Neuron (in vitro differentiated cells): ENCODE measurements at regions not wholly inside any gene's neighbourhood (a gene's known extent, or its start where the extent isn't known, plus 50 kb on each side); places are given as distances from the start of the nearest gene placed in this dataset.

Source experiments
- H2AFZ ChIP-seq: one replicate; pipeline ENCODE4 v1.6.1; 2013; ENCODE audit warnings: low read depth, mild to moderate bottlenecking, inconsistent platforms, low read length, moderate library complexity
- H3K27me3 ChIP-seq: one replicate; pipeline ENCODE4 v1.6.1; 2013; ENCODE audit warnings: low read length; ENCODE audit not compliant: insufficient read depth
- H3K36me3 ChIP-seq: one replicate; pipeline ENCODE4 v1.6.1; 2013; ENCODE audit warnings: low read length; ENCODE audit not compliant: insufficient read depth
- H3K4me1 ChIP-seq: one replicate; pipeline ENCODE4 v1.6.1; 2013; ENCODE audit warnings: low read length; ENCODE audit not compliant: insufficient read depth
- H3K4me3 ChIP-seq: 2 replicates; pipeline ENCODE4 v1.5.1; 2013; ENCODE audit warnings: mild to moderate bottlenecking, low read length, moderate library complexity
- H3K9me3 ChIP-seq: one replicate; pipeline ENCODE4 v1.6.1; 2013; ENCODE audit warnings: low read length

DNA sequence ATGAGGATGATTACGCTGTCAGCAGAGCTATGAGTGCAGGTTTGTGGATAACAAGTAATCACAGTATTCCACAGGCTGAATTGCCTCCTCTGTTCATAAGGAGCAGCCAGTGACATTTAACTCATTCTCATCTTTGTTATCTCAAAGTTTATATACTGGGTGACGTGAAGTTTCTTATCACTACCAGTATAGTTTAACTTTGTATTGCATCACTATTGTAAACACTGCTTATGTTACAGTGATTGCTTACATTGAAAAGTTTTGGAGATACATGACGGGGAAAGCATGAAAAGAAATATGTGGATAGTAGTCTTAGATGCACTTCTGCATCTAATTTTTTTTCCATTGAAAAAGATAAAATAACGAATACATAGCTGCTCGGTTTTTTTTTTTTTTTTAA lies 429.7 kb downstream of the VGLL3 start:
- no peaks in the 10 kb centered on the region for H3K4me1 ChIP-seq
- H2AFZ ChIP-seq = no peak overlapping the region
- H3K9me3 ChIP-seq = no peaks in the 10 kb centered on the region
- H3K27me3 ChIP-seq = no peaks in the 10 kb centered on the region
- no peak overlapping the region for H3K4me3 ChIP-seq
- H3K36me3 ChIP-seq = no peaks in the 10 kb centered on the region

DNA sequence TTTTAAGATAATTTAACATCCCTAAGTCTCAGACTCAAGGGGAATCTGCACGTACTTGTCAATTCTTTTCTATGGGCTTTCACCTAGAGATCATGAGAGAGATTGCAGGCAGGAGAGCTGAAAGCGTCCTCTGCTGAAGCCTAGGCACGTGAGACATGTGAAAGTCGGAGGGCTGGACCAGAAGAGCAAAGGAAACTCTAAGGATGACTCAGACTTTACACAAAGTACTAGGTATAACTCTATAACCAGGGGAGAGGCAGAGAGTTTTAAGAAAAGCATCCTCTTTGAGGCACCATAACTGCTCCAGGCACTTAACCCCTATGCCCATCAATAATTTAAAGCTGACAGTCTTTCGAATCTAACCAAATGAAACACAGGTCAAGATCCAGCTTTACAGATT lies 436.6 kb downstream of the VGLL3 start:
- H3K4me1 ChIP-seq = no peaks in the 10 kb centered on the region
- no peaks in the 10 kb centered on the region for H3K9me3 ChIP-seq
- no peak overlapping the region for H2AFZ ChIP-seq
- no peaks in the 10 kb centered on the region for H3K36me3 ChIP-seq
- no peaks in the 10 kb centered on the region for H3K27me3 ChIP-seq
- no peak overlapping the region for H3K4me3 ChIP-seq

DNA sequence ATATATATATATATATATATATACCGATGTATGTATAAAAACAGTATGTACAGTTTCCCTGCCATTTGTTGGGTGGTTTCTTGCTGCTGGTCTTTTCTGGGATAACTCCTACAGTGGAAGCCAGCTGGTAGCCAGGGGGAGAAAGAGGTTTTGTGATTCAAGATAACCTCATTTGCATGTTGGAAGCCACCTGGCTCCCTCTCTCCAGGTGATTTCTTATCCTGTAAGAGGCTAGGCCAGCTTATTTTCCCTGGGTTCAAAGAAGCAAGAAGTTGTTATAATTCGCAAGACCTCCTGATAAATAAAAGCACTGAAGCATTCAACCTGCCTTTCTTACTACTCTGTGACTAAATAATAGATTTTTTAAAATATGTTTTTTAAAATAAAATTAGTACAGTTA lies 443.3 kb downstream of the VGLL3 start:
- H3K27me3 ChIP-seq = no peaks in the 10 kb centered on the region
- no peak overlapping the region for H3K4me3 ChIP-seq
- no peak overlapping the region for H2AFZ ChIP-seq
- no peaks in the 10 kb centered on the region for H3K9me3 ChIP-seq
- H3K36me3 ChIP-seq = no peaks in the 10 kb centered on the region
- H3K4me1 ChIP-seq = no peaks in the 10 kb centered on the region

DNA sequence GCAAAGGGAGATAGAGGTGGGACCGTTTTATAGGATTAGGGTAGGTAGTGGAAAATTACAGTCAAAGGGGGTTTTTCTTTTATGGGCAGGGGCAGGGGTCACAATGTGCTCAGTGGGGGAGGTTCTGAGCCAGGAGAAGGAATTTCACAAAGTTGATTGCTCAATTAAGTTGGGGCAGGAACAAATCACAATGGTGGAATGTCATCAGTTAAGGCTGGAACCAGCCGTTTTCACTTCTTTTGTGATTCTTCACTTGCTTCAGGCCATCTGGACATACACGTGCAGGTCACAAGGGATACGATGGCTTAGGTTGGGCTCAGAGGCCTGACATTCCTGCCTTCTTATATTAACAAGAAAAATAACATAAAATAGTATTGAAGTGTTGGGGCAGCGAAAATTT lies 453.8 kb downstream of the VGLL3 start:
- H3K27me3 ChIP-seq = no peaks in the 10 kb centered on the region
- no peaks in the 10 kb centered on the region for H3K4me1 ChIP-seq
- H3K9me3 ChIP-seq = no peaks in the 10 kb centered on the region
- H3K36me3 ChIP-seq = no peaks in the 10 kb centered on the region
- no peak overlapping the region for H3K4me3 ChIP-seq
- no peak overlapping the region for H2AFZ ChIP-seq

DNA sequence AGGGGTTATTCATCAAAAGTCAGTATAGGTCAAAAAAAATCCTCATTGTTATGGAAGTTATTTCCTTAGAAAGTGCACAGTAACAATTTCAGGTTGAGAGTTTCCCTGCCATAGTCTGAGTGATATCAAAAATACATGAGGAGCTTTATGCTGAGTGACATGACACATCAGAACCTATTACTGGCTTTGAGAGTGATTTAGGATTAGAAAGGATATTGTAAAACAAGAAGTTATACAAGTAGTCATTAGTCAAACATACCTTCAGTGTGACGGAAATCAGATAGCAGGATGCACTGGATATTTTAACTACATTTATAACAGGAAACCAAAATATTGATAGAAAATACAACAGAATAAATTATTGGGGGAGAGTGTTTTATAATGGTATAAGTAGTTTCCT lies 471.1 kb downstream of the VGLL3 start:
- H3K9me3 ChIP-seq = no peaks in the 10 kb centered on the region
- no peaks in the 10 kb centered on the region for H3K4me1 ChIP-seq
- no peaks in the 10 kb centered on the region for H3K27me3 ChIP-seq
- no peak overlapping the region for H3K4me3 ChIP-seq
- no peak overlapping the region for H2AFZ ChIP-seq
- no peaks in the 10 kb centered on the region for H3K36me3 ChIP-seq

DNA sequence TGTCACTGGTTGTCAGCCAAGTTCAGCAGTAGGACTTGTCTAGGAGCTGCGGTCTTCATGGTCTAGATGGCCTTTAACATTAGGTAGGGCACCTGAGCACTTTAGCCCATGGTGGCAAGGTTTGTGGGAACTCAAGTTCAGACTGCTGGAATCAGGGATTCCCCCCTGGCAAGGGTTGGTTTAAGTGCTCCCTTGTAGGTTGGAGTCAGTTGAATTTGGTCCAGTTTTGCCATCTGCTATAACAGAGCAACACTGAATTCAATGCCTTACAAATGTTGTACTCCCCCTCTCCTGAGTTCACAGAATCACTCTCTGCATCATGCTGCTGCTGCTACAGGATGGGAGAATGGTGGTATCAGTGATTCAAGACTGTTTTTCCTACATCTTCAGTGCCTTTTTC lies 509.3 kb downstream of the VGLL3 start:
- Histone ChIP-seq H3K4me3 (no peak overlapping the region), H2AFZ (no peak overlapping the region), H3K9me3 (no peaks in the 10 kb centered on the region), H3K4me1 (no peaks in the 10 kb centered on the region), H3K27me3 (no peaks in the 10 kb centered on the region), H3K36me3 (no peaks in the 10 kb centered on the region)

DNA sequence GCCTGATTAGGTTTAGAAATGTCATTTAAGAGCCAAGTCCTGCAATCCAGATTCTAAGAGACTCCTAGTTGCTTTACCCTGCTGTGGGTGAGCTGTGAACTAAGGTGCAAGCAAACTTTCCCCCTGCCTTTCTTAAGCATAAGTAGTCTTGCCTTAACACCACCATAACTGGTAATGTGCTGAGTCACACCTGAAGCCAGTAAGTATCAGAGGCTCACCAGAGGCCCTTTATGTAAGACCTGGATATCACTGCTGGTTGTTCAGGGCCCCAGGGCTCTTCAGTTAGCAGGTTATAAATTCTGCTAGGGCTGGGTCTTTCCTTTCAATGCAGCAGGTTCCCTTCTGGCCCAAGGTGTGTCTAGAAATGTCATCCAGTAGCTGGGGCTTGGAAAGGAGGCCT lies 509.9 kb downstream of the VGLL3 start:
- no peaks in the 10 kb centered on the region for H3K4me1 ChIP-seq
- no peaks in the 10 kb centered on the region for H3K27me3 ChIP-seq
- no peaks in the 10 kb centered on the region for H3K9me3 ChIP-seq
- H3K36me3 ChIP-seq = no peaks in the 10 kb centered on the region
- H3K4me3 ChIP-seq = no peak overlapping the region
- no peak overlapping the region for H2AFZ ChIP-seq

DNA sequence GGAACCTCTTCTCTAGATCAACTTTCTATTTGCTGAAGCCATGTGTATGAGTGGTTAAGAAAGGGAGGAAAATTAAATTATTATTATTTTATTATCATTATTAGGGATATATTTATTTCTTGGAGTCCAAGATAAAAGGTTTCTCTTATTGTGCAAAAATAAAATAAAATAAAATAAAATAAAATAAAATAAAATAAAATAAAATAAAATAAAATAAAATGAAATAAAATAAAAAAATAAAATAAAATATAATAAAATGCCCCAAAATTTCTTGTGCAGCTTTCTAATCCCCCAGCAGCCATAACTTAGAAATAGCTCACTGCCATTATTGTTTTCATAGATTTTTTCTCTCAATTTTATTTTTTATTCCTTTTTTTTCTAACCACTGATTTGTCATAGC lies 526.8 kb downstream of the VGLL3 start:
- Histone ChIP-seq H3K4me3 (no peak overlapping the region), H2AFZ (no peak overlapping the region), H3K9me3 (no peaks in the 10 kb centered on the region), H3K36me3 (no peaks in the 10 kb centered on the region), H3K4me1 (no peaks in the 10 kb centered on the region), H3K27me3 (no peaks in the 10 kb centered on the region)

DNA sequence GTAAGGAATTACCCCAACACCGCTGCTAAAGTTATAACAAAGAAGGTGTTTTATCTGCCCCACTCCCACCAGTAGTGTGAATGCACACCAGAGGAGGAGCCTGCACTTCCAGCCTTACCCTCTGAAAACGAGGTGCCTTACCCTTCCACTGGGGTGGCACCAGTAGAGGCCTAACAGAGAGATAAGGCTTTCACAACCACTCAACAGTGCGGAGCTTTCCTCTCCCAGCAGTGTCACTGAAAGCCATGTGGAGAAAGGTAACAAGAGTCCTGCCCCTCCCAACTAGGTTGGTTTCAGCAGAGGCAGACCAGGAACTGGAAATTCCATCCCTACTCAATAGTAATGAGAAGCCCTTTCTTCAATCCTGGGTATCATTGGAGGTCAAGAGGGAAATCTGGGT lies 539.2 kb downstream of the VGLL3 start:
- H3K9me3 ChIP-seq = no peaks in the 10 kb centered on the region
- no peaks in the 10 kb centered on the region for H3K4me1 ChIP-seq
- no peaks in the 10 kb centered on the region for H3K36me3 ChIP-seq
- no peak overlapping the region for H3K4me3 ChIP-seq
- no peaks in the 10 kb centered on the region for H3K27me3 ChIP-seq
- H2AFZ ChIP-seq = no peak overlapping the region

DNA sequence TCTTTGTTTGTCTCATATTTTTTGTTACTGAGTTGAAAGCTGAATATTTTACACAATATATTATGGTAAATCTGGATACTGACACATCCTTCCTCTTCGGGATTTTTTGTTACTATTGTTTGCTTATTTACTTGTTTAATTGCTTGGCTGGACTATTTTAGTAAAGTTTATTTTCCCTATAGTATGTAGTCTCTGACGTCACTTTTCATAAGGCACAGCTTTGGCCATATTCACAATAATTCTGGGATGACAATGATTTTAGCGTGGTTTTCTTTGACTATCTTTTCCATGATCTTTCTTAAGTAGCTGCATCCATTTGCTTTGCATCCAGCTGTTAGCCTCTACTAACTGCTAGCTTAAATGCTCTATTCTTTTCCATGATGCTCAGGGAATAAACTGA lies 552.4 kb downstream of the VGLL3 start:
- Histone ChIP-seq H2AFZ (no peak overlapping the region), H3K4me1 (no peaks in the 10 kb centered on the region), H3K27me3 (no peaks in the 10 kb centered on the region), H3K36me3 (no peaks in the 10 kb centered on the region), H3K9me3 (no peaks in the 10 kb centered on the region), H3K4me3 (no peak overlapping the region)

DNA sequence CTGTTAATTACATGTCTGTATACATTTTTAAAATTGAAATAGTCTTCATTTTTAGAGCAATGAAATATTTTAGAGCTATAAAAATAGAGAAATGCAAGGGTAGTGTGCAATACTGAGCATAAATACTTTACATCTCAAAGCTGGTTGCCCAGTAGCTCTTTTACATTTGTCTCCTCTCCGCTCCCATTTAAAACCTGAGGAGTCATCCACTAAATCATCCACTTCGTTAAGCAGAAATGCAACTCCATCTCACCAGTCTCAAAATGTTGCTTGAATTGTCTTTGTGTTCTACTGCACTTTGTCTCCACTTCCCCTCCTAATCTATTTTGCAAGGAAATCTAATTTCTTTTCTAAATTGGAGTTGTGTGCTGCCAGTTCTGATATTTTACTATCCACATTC lies 563.6 kb downstream of the VGLL3 start:
- Histone ChIP-seq H3K4me1 (no peaks in the 10 kb centered on the region), H2AFZ (no peak overlapping the region), H3K9me3 (no peaks in the 10 kb centered on the region), H3K27me3 (no peaks in the 10 kb centered on the region), H3K4me3 (no peak overlapping the region), H3K36me3 (no peaks in the 10 kb centered on the region)

DNA sequence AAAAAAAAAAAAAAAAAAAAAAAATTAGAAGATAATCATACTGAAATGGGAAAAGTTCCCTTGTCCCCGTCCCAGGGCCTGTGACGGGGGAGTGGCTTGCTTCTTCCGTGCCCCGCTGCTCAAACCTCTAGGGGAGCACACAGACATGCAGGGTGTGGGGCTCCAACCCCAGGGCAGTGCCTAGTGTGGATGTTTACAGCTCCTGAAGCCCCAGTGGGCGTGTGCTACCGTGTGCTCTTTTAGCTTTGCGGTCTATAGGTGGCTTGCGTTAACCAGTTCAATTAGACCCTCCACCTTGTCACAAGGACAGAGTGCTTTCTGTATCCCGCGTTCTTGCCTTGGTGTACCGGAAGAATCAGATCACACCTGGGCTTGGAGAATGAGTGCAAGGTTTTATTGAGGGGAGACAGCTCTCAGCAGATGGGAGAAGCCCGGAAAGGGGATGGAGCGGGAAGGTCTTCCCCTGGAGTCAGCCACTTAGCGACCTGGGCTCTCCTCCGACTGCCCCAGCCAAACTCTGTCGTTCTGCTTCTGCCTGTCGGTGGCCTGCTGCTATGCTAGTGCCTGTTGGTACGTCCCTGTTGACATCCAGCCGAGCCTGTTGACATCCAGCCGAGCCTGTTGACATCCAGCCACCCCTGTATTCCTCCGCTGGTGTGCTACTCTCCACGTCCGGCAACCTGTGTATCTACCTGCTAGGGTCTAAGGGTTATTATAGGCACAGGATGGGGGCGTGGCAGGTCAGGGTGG lies 569.8 kb downstream of the VGLL3 start:
- no peaks in the 10 kb centered on the region for H3K27me3 ChIP-seq
- H3K9me3 ChIP-seq = no peaks in the 10 kb centered on the region
- H3K4me1 ChIP-seq = no peaks in the 10 kb centered on the region
- no peaks in the 10 kb centered on the region for H3K36me3 ChIP-seq
- H3K4me3 ChIP-seq = no peak overlapping the region
- H2AFZ ChIP-seq = no peak overlapping the region

DNA sequence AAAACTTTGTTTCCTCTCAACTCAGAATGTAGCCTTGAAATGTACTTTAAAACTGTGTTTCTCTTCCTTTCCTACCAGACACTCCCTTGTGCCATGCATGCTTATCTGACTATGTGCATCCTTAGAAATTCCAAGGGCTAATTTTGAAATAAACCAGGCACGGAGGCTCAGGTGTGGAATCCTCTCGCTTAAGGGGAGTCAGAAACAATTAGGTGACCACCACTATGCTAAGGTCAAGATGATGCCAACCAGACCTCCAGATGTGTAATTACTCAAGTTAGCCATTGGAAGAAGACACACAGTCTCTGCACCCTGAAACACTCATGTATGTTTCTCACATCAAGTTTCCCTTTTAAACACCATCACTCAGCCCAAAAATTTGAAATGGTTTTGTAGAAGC lies 572.1 kb downstream of the VGLL3 start:
- no peak overlapping the region for H2AFZ ChIP-seq
- H3K27me3 ChIP-seq = no peaks in the 10 kb centered on the region
- no peak overlapping the region for H3K4me3 ChIP-seq
- no peaks in the 10 kb centered on the region for H3K9me3 ChIP-seq
- no peaks in the 10 kb centered on the region for H3K4me1 ChIP-seq
- no peaks in the 10 kb centered on the region for H3K36me3 ChIP-seq

DNA sequence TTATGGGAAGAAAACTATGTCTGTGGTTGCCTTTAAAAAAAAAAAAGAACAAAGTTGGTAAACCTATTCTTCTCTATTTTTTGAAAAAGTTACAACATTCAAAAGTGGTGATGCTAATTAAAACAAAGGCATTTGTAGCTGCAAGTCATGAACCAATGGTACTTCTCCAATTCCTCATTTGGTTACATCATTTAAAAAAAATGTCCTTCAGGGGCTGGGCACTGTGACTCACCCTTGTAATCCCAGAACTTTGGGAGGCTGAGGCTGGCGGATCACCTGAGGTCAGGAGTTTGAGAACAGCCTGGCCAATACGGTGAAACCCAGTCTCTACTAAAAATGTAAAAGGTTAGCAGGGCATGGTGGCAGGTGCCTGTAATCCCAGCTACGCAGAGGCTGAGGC lies 574.6 kb downstream of the VGLL3 start:
- H3K4me3 ChIP-seq = no peak overlapping the region
- no peak overlapping the region for H2AFZ ChIP-seq

More for the DNA sequence above, 574.6 kb downstream of the VGLL3 start:
- Histone ChIP-seq H3K36me3 (no peaks in the 10 kb centered on the region), H3K9me3 (no peaks in the 10 kb centered on the region), H3K27me3 (no peaks in the 10 kb centered on the region), H3K4me1 (no peaks in the 10 kb centered on the region)
